Muscle layer of colon (tissue), 2 donors: ENCODE measurements at regions not wholly inside any gene's neighbourhood (a gene's known extent, or its start where the extent isn't known, plus 50 kb on each side); places are given as distances from the start of the nearest gene placed in this dataset.

ENCODE experiments used
- H3K27ac ChIP-seq: one replicate; pipeline ENCODE4 v1.7.0; 2013; ENCODE audit warnings: low read depth, mild to moderate bottlenecking, low read length, moderate library complexity
- H3K27me3 ChIP-seq, 2 donors: one replicate each; pipeline ENCODE4 v1.7.0; 2013; ENCODE audit warnings: low read length in 2 of 2, mild to moderate bottlenecking in 2 of 2; ENCODE audit not compliant: insufficient read depth in 2 of 2, control insufficient read depth in 1 of 2
- H3K36me3 ChIP-seq: one replicate; pipeline ENCODE4 v1.7.0; 2013; ENCODE audit warnings: mild to moderate bottlenecking, low read length; ENCODE audit not compliant: insufficient read depth
- H3K4me1 ChIP-seq: one replicate; pipeline ENCODE4 v1.7.0; 2013; ENCODE audit warnings: mild to moderate bottlenecking, low read length; ENCODE audit not compliant: insufficient read depth
- H3K4me3 ChIP-seq, 2 donors: one replicate each; pipeline ENCODE4 v1.7.0; 2013; ENCODE audit warnings: low read length in 2 of 2, low read depth in 1 of 2, mild to moderate bottlenecking in 1 of 2, moderate library complexity in 1 of 2
- H3K9ac ChIP-seq: one replicate; pipeline ENCODE4 v1.7.0; 2013; ENCODE audit warnings: low read length
- H3K9me3 ChIP-seq: one replicate; pipeline ENCODE4 v1.7.0; 2013; ENCODE audit warnings: mild to moderate bottlenecking, low read length
- donor health status: abdominal sarcoma.
- donor health status: Adenocarcinoma of cecum.

- Histone ChIP-seq H3K27me3 (no peaks in the 10 kb centered on the region), H3K27ac (no peak overlapping the region), H3K9me3 (no peaks in the 10 kb centered on the region), H3K36me3 (no peaks in the 10 kb centered on the region), H3K9ac (no peak overlapping the region), H3K4me1 (no peaks in the 10 kb centered on the region), H3K4me3 (no peak overlapping the region)
Measured at GRCh38 chr9:82680179-82680935, 382.6 kb downstream of the RASEF start.

GRCh38 chr9:82681809-82682208 is 381.1 kb downstream of the RASEF start:
- Histone ChIP-seq H3K9ac (no peak overlapping the region), H3K4me1 (no peaks in the 10 kb centered on the region), H3K4me3 (no peak overlapping the region), H3K9me3 (no peaks in the 10 kb centered on the region), H3K27ac (no peak overlapping the region), H3K27me3 (no peaks in the 10 kb centered on the region), H3K36me3 (no peaks in the 10 kb centered on the region)

GRCh38 chr9:82682431-82682830 is 380.5 kb downstream of the RASEF start:
- H3K36me3 ChIP-seq: no peaks in the 10 kb centered on the region
- H3K27ac ChIP-seq: no peak overlapping the region
- H3K9me3 ChIP-seq: no peaks in the 10 kb centered on the region
- no peaks in the 10 kb centered on the region for H3K27me3 ChIP-seq
- no peaks in the 10 kb centered on the region for H3K4me1 ChIP-seq
- no peak overlapping the region for H3K4me3 ChIP-seq
- H3K9ac ChIP-seq: no peak overlapping the region

GRCh38 chr9:82695704-82696103 is 367.2 kb downstream of the RASEF start:
- Histone ChIP-seq H3K27me3 (no peaks in the 10 kb centered on the region), H3K4me3 (no peak overlapping the region), H3K9ac (no peak overlapping the region), H3K9me3 (no peaks in the 10 kb centered on the region), H3K4me1 (no peaks in the 10 kb centered on the region), H3K27ac (no peak overlapping the region), H3K36me3 (no peaks in the 10 kb centered on the region)

GRCh38 chr9:82706786-82707185 is 356.2 kb downstream of the RASEF start:
- Histone ChIP-seq H3K4me1 (no peaks in the 10 kb centered on the region), H3K27me3 (no peaks in the 10 kb centered on the region), H3K9me3 (no peaks in the 10 kb centered on the region), H3K9ac (no peak overlapping the region), H3K4me3 (no peak overlapping the region), H3K27ac (no peak overlapping the region), H3K36me3 (no peaks in the 10 kb centered on the region)

GRCh38 chr9:82716821-82717220 is 346.1 kb downstream of the RASEF start:
- no peak overlapping the region for H3K4me3 ChIP-seq
- H3K27ac ChIP-seq: no peak overlapping the region
- no peaks in the 10 kb centered on the region for H3K36me3 ChIP-seq
- no peak overlapping the region for H3K9ac ChIP-seq
- H3K4me1 ChIP-seq: no peaks in the 10 kb centered on the region
- no peaks in the 10 kb centered on the region for H3K27me3 ChIP-seq
- no peaks in the 10 kb centered on the region for H3K9me3 ChIP-seq

- Histone ChIP-seq H3K9ac (no peak overlapping the region), H3K4me1 (no peaks in the 10 kb centered on the region), H3K27ac (no peak overlapping the region), H3K36me3 (no peaks in the 10 kb centered on the region), H3K9me3 (no peaks in the 10 kb centered on the region), H3K27me3 (no peaks in the 10 kb centered on the region), H3K4me3 (no peak overlapping the region)
Measured at GRCh38 chr9:82720515-82720914, 342.4 kb downstream of the RASEF start.

GRCh38 chr9:82721593-82721992 is 341.3 kb downstream of the RASEF start:
- Histone ChIP-seq H3K4me3 (no peak overlapping the region), H3K27ac (no peak overlapping the region), H3K4me1 (no peaks in the 10 kb centered on the region), H3K27me3 (no peaks in the 10 kb centered on the region), H3K36me3 (no peaks in the 10 kb centered on the region), H3K9me3 (no peaks in the 10 kb centered on the region), H3K9ac (no peak overlapping the region)

- Histone ChIP-seq H3K4me3 (no peak overlapping the region), H3K4me1 (no peaks in the 10 kb centered on the region), H3K27me3 (no peaks in the 10 kb centered on the region), H3K9me3 (no peaks in the 10 kb centered on the region), H3K36me3 (no peaks in the 10 kb centered on the region), H3K27ac (no peak overlapping the region), H3K9ac (no peak overlapping the region)
Measured at GRCh38 chr9:82722051-82722450, 340.9 kb downstream of the RASEF start.

GRCh38 chr9:82722561-82722960 is 340.4 kb downstream of the RASEF start:
- H3K27ac ChIP-seq: no peak overlapping the region
- H3K27me3 ChIP-seq: no peaks in the 10 kb centered on the region
- H3K9me3 ChIP-seq: no peaks in the 10 kb centered on the region
- H3K9ac ChIP-seq: no peak overlapping the region
- H3K4me3 ChIP-seq: no peak overlapping the region
- no peaks in the 10 kb centered on the region for H3K36me3 ChIP-seq
- no peaks in the 10 kb centered on the region for H3K4me1 ChIP-seq

- no peak overlapping the region for H3K9ac ChIP-seq
- H3K27ac ChIP-seq: no peak overlapping the region
- H3K36me3 ChIP-seq: no peaks in the 10 kb centered on the region
- H3K27me3 ChIP-seq: no peaks in the 10 kb centered on the region
- no peaks in the 10 kb centered on the region for H3K4me1 ChIP-seq
- H3K9me3 ChIP-seq: no peaks in the 10 kb centered on the region
- no peak overlapping the region for H3K4me3 ChIP-seq
Measured at GRCh38 chr9:82726424-82727276, 336.3 kb downstream of the RASEF start.
